ENCODE measurements at regions not wholly inside any gene's neighbourhood (a gene's known extent, or its start where the extent isn't known, plus 50 kb on each side); places are given as distances from the start of the nearest gene placed in this dataset.

DNA sequence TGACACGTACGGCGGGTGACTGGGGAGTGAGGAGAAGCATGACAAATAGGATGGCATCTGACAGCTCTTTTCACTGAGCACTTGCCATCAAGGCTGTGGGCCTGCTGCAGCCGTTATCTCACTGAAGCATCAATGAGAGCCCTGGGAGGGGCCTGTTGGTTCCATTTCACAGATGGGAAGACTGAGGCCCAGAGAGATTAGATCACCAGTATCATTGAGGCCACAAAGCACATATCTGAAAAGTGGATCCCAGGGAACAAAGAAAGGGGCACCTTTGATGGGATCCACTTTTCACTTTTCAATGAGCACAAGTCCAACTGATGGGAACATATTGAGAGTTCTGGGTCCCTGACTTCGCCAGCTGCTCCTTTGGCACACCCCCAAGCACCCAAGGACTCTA is 144.4 kb upstream of the LHX1 start:
- TF ChIP-seq, protein P1, sequence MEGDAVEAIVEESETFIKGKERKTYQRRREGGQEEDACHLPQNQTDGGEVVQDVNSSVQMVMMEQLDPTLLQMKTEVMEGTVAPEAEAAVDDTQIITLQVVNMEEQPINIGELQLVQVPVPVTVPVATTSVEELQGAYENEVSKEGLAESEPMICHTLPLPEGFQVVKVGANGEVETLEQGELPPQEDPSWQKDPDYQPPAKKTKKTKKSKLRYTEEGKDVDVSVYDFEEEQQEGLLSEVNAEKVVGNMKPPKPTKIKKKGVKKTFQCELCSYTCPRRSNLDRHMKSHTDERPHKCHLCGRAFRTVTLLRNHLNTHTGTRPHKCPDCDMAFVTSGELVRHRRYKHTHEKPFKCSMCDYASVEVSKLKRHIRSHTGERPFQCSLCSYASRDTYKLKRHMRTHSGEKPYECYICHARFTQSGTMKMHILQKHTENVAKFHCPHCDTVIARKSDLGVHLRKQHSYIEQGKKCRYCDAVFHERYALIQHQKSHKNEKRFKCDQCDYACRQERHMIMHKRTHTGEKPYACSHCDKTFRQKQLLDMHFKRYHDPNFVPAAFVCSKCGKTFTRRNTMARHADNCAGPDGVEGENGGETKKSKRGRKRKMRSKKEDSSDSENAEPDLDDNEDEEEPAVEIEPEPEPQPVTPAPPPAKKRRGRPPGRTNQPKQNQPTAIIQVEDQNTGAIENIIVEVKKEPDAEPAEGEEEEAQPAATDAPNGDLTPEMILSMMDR (IDR thresholded peaks at IDR 0.05): no peak
- no peak for TF ChIP-seq POLR2A (IDR thresholded peaks at IDR 0.05)

All from right lobe of liver (tissue), 4 donors.